ENCODE measurements at regions not wholly inside any gene's neighbourhood (a gene's known extent, or its start where the extent isn't known, plus 50 kb on each side); places are given as distances from the start of the nearest gene placed in this dataset.

GRCh38 chr15:39444735-39445470, 136.0 kb upstream of the THBS1 start:
- DNase-seq (ENCODE audit: low read depth) = peak; percentile 20

GRCh38 chr15:39445931-39446330, 134.9 kb upstream of the THBS1 start:
- no peak for DNase-seq (ENCODE audit: low read depth)

- no peak for DNase-seq (ENCODE audit: low read depth)
These were observed 133.5 kb upstream of the THBS1 start for GRCh38 chr15:39447346-39447745.

- no peak for DNase-seq (ENCODE audit: low read depth)
These were observed 133.0 kb upstream of the THBS1 start for GRCh38 chr15:39447881-39448280.

GRCh38 chr15:39448409-39448808, 132.5 kb upstream of the THBS1 start:
- no peak for DNase-seq (ENCODE audit: low read depth)

- no peak for DNase-seq (ENCODE audit: low read depth)
These were observed 129.7 kb upstream of the THBS1 start for GRCh38 chr15:39451121-39451688.

GRCh38 chr15:39451871-39452270, 129.0 kb upstream of the THBS1 start:
- DNase-seq (ENCODE audit: low read depth) = no peak

- DNase-seq (ENCODE audit: low read depth) = no peak
These were observed 127.3 kb upstream of the THBS1 start for GRCh38 chr15:39453620-39454019.

GRCh38 chr15:39454189-39454986, 126.5 kb upstream of the THBS1 start:
- DNase-seq (ENCODE audit: low read depth) = peak; percentile 25

GRCh38 chr15:39455471-39455991, 125.3 kb upstream of the THBS1 start:
- DNase-seq (ENCODE audit: low read depth) = no peak

GRCh38 chr15:39456159-39456558, 124.7 kb upstream of the THBS1 start:
- no peak for DNase-seq (ENCODE audit: low read depth)

- no peak for DNase-seq (ENCODE audit: low read depth)
These were observed 124.1 kb upstream of the THBS1 start for GRCh38 chr15:39456582-39457330.

GRCh38 chr15:39458131-39458530, 122.7 kb upstream of the THBS1 start:
- no peak for DNase-seq (ENCODE audit: low read depth)

GRCh38 chr15:39459548-39459947, 121.3 kb upstream of the THBS1 start:
- DNase-seq (ENCODE audit: low read depth) = peak; percentile 48

- no peak for DNase-seq (ENCODE audit: low read depth)
These were observed 120.1 kb upstream of the THBS1 start for GRCh38 chr15:39460748-39461147.

GRCh38 chr15:39461536-39462130, 119.2 kb upstream of the THBS1 start:
- DNase-seq (ENCODE audit: low read depth) = no peak

GRCh38 chr15:39462691-39463090, 118.2 kb upstream of the THBS1 start:
- peak; percentile 69 for DNase-seq (ENCODE audit: low read depth)

GRCh38 chr15:39465843-39466749, 114.8 kb upstream of the THBS1 start:
- no peak for DNase-seq (ENCODE audit: low read depth)

GRCh38 chr15:39466750-39467105, 114.2 kb upstream of the THBS1 start:
- DNase-seq (ENCODE audit: low read depth) = no peak

- no peak for DNase-seq (ENCODE audit: low read depth)
These were observed 112.5 kb upstream of the THBS1 start for GRCh38 chr15:39468331-39468730.

- no peak for DNase-seq (ENCODE audit: low read depth)
These were observed 112.1 kb upstream of the THBS1 start for GRCh38 chr15:39468828-39469227.

Data from M059J (cell line).